ENCODE measurements at regions not wholly inside any gene's neighbourhood (a gene's known extent, or its start where the extent isn't known, plus 50 kb on each side); places are given as distances from the start of the nearest gene placed in this dataset.

GRCh38 chr1:14115976-14116375 lies 416.0 kb downstream of the PRDM2 start:
- DNase-seq, result no peak
- Mint-ChIP-seq H3K27ac (no peak overlapping the region), H3K36me3 (no peaks in the 10 kb centered on the region), H3K4me3 (no peak overlapping the region), H3K27me3 (ENCODE audit: low read depth in 3 of 3) (peaks cover 5 to 7% (median 6%) of the 10 kb centered on the region in 3 donors), H3K9me3 (peaks cover 3 to 14% (median 5%) of the 10 kb centered on the region in 7 donors), H3K4me1 (no peaks in the 10 kb centered on the region)
- H3K36me3 ChIP-seq (replicated peaks in 1 of 2; ENCODE audit: control insufficient read depth in 1 of 2, insufficient read depth in 2 of 2, low read length in 2 of 2), result no peaks in the 10 kb centered on the region
- no peak overlapping the region for H3K4me2 ChIP-seq (replicated peaks; ENCODE audit: extremely low read depth, low read length, poor library complexity, severe bottlenecking)
- TF ChIP-seq CTCF (IDR thresholded peaks at IDR 0.05), result no peak
- intact Hi-C loops (cut with micrococcal nuclease), result no loop called here
- no peaks in the 10 kb centered on the region for H3K27me3 ChIP-seq (ENCODE audit: control insufficient read depth in 2 of 2, insufficient read depth in 2 of 2, low read length in 2 of 2)
- no peaks in the 10 kb centered on the region for H3K4me1 ChIP-seq (ENCODE audit: control insufficient read depth in 1 of 2, insufficient read depth in 2 of 2, low read length in 2 of 2)
- no peak overlapping the region for H3K4me3 ChIP-seq (replicated peaks in 1 of 3; ENCODE audit: low read depth in 2 of 3, low read length in 3 of 3)
- H3K9ac ChIP-seq (ENCODE audit: insufficient read depth, low read length, poor library complexity, severe bottlenecking), result no peak overlapping the region
- no peaks in the 10 kb centered on the region for H4K20me1 ChIP-seq (ENCODE audit: insufficient read depth, low read length)
- H3K9me3 ChIP-seq (replicated peaks in 1 of 2; ENCODE audit: control insufficient read depth in 1 of 2, insufficient read depth in 1 of 2, low read length in 2 of 2), result peaks cover 0 to 9% of the 10 kb centered on the region in 2 donors
- no peak overlapping the region for H2AFZ ChIP-seq (ENCODE audit: insufficient read depth, low read depth, low read length, poor library complexity, severe bottlenecking)
- no peaks in the 10 kb centered on the region for H3K79me2 ChIP-seq (ENCODE audit: insufficient read depth, low read length)
- WGBS (ENCODE audit: insufficient coverage), result 100% methylated on average over 1 of the region's 4 CpGs
- H3K27ac ChIP-seq (ENCODE audit: low read depth in 1 of 2, low read length in 2 of 2), result no peak overlapping the region

- Histone ChIP-seq H4K20me1 (ENCODE audit: insufficient read depth, low read length) (no peaks in the 10 kb centered on the region), H3K4me3 (replicated peaks in 1 of 3; ENCODE audit: low read depth in 2 of 3, low read length in 3 of 3) (no peak overlapping the region), H3K4me1 (ENCODE audit: control insufficient read depth in 1 of 2, insufficient read depth in 2 of 2, low read length in 2 of 2) (no peaks in the 10 kb centered on the region), H3K36me3 (replicated peaks in 1 of 2; ENCODE audit: control insufficient read depth in 1 of 2, insufficient read depth in 2 of 2, low read length in 2 of 2) (no peaks in the 10 kb centered on the region), H2AFZ (ENCODE audit: insufficient read depth, low read depth, low read length, poor library complexity, severe bottlenecking) (no peak overlapping the region), H3K27ac (ENCODE audit: low read depth in 1 of 2, low read length in 2 of 2) (no peak overlapping the region), H3K9me3 (replicated peaks in 1 of 2; ENCODE audit: control insufficient read depth in 1 of 2, insufficient read depth in 1 of 2, low read length in 2 of 2) (peaks cover 0 to 10% of the 10 kb centered on the region in 2 donors), H3K9ac (ENCODE audit: insufficient read depth, low read length, poor library complexity, severe bottlenecking) (no peak overlapping the region), H3K27me3 (ENCODE audit: control insufficient read depth in 2 of 2, insufficient read depth in 2 of 2, low read length in 2 of 2) (no peaks in the 10 kb centered on the region), H3K4me2 (replicated peaks; ENCODE audit: extremely low read depth, low read length, poor library complexity, severe bottlenecking) (no peak overlapping the region), H3K79me2 (ENCODE audit: insufficient read depth, low read length) (no peaks in the 10 kb centered on the region)
- H3K4me3 Mint-ChIP-seq, result no peak overlapping the region
- WGBS (ENCODE audit: insufficient coverage), result 75% methylated on average over 2 of the region's 2 CpGs
- intact Hi-C loops (cut with micrococcal nuclease), result no loop called here
- H3K27ac Mint-ChIP-seq, result no peak overlapping the region
- no peak for TF ChIP-seq CTCF (IDR thresholded peaks at IDR 0.05)
- H3K4me1 Mint-ChIP-seq, result no peaks in the 10 kb centered on the region
- peaks cover 3 to 14% (median 8%) of the 10 kb centered on the region in 7 donors for H3K9me3 Mint-ChIP-seq
- H3K27me3 Mint-ChIP-seq (ENCODE audit: low read depth in 3 of 3), result peaks cover 6 to 8% (median 6%) of the 10 kb centered on the region in 3 donors
- no peaks in the 10 kb centered on the region for H3K36me3 Mint-ChIP-seq
- DNase-seq, result no peak
Measured at GRCh38 chr1:14117700-14118099, 417.7 kb downstream of the PRDM2 start.
